ENCODE measurements at regions not wholly inside any gene's neighbourhood (a gene's known extent, or its start where the extent isn't known, plus 50 kb on each side); places are given as distances from the start of the nearest gene placed in this dataset.
"Not testable (repeated sequence)": the region's sequence is repeated elsewhere in the genome, so short reads cannot be mapped to it uniquely, and the experiment has no call there.

DNA sequence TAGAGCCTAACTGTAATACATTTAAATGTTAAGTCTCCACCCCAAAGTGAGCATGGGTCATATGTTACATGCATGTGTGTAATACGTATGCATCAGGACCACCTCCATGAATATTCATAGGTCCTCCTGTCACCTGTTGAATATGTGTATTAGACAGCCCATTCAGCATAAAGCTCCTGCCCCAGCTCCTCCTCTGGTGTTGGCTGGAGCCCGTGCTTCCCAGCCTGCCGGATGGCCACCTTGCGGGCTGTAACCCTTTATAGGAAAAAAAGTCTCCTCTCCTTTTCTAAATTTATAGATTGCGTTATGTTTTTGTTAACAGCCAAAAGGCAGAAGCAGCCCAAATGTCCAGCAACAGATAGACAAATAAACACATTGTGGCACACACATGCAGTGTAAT, 299.5 kb downstream of the MED10 start:
- Histone ChIP-seq H3K27ac (no peak overlapping the region), H3K4me1 (no peaks in the 10 kb centered on the region), H3K36me3 (no peaks in the 10 kb centered on the region), H3K4me3 (no peak overlapping the region), H3K9me3 (no peaks in the 10 kb centered on the region), H3K27me3 (peaks cover 0 to 6% (median 0%) of the 10 kb centered on the region in 9 donors)
- DNase-seq (no peak), ATAC-seq (no peak)
- intact Hi-C loops (cut with DNase I): no loop called here
- TF ChIP-seq POLR2A (IDR thresholded peaks at IDR 0.05): no peak
- TF ChIP-seq, protein P1, sequence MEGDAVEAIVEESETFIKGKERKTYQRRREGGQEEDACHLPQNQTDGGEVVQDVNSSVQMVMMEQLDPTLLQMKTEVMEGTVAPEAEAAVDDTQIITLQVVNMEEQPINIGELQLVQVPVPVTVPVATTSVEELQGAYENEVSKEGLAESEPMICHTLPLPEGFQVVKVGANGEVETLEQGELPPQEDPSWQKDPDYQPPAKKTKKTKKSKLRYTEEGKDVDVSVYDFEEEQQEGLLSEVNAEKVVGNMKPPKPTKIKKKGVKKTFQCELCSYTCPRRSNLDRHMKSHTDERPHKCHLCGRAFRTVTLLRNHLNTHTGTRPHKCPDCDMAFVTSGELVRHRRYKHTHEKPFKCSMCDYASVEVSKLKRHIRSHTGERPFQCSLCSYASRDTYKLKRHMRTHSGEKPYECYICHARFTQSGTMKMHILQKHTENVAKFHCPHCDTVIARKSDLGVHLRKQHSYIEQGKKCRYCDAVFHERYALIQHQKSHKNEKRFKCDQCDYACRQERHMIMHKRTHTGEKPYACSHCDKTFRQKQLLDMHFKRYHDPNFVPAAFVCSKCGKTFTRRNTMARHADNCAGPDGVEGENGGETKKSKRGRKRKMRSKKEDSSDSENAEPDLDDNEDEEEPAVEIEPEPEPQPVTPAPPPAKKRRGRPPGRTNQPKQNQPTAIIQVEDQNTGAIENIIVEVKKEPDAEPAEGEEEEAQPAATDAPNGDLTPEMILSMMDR (IDR thresholded peaks at IDR 0.05): no peak
- 80 to 86% (median 83%) methylated on average over 5 of the region's 5 CpGs for WGBS, 4 donors

- ATAC-seq (no peak), DNase-seq (no peak)
- no peaks in the 10 kb centered on the region for H3K4me1 ChIP-seq
- intact Hi-C loops (cut with DNase I): no loop called here
- H3K9me3 ChIP-seq: no peaks in the 10 kb centered on the region
- no peak overlapping the region for H3K4me3 ChIP-seq
- TF ChIP-seq POLR2A (IDR thresholded peaks at IDR 0.05): no peak
- TF ChIP-seq, protein P1 (IDR thresholded peaks at IDR 0.05): no peak
- H3K27ac ChIP-seq: no peak overlapping the region
- no peaks in the 10 kb centered on the region for H3K36me3 ChIP-seq
- peaks cover 0 to 6% (median 0%) of the 10 kb centered on the region in 9 donors for H3K27me3 ChIP-seq
- WGBS, 4 donors: 70 to 73% (median 73%) methylated on average over 7 of the region's 7 CpGs
Measured at GRCh38 chr5:6076341-6077239, 301.8 kb downstream of the MED10 start.

DNA sequence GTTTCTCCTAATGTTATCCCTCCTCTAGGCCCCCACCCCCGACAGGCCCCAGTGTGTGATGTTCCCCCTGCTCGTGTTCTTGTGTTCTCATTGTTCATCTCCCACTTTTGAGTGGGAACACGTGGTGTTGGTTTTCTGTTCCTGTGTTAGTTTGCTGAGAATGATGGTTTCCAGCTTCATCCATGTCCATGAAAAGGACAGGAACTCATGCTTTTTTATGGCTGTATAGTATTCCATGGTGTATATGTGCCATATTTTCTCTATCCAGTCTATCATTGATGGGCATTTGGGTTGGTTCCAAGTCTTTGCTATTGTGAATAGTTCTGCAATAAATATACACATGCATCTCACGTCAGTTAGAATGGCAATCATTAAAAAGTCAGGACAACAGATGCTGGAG, 305.9 kb downstream of the MED10 start:
- 78 to 85% (median 83%) methylated on average over 4 of the region's 4 CpGs for WGBS, 4 donors

DNA sequence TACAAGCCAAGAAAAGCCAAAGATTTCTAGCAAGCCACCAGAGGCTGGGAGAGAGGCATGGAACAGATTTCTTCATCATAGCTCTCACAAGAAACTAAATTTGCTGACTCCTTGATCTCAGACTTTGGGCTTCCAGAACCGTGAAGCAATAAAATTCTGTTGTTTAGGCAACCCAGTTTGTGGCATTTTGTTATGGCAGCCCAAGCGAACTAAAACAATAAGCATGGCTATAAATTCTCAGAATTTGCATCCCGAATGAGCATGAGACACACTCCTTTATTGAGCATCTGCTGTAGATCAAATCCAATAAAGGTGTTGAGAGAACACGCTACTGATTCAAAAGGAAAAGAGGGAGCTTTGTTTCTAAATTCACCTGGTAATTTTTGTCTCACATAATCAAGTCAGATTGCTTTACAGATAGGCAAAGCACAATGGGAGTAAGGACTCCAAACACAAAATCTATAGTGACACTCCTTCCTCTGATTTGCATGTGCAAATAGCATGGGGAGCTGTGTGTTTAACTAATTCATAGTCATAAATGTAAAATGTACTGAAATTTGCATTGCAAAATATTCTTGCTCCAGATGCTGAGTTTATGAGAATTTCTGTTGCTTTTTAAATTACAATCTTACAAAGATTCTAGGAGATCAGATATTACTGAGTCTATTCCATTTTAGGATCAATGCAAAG, 308.7 kb downstream of the MED10 start:
- intact Hi-C loops (cut with DNase I): no loop called here
- WGBS, 4 donors: 42 to 62% (median 47%) methylated on average over 4 of the region's 4 CpGs
- Histone ChIP-seq H3K36me3 (no peaks in the 10 kb centered on the region), H3K4me3 (no peak overlapping the region), H3K27ac (no peak overlapping the region), H3K9me3 (no peaks in the 10 kb centered on the region), H3K27me3 (peaks cover 0 to 1% (median 0%) of the 10 kb centered on the region in 9 donors), H3K4me1 (no peaks in the 10 kb centered on the region)
- DNase-seq (no peak), ATAC-seq (no peak)
- TF ChIP-seq POLR2A (IDR thresholded peaks at IDR 0.05): no peak
- TF ChIP-seq, protein P1 (IDR thresholded peaks at IDR 0.05): no peak

More for the DNA sequence above, 305.9 kb downstream of the MED10 start:
- H3K36me3 ChIP-seq; H3K4me3 ChIP-seq; ATAC-seq; H3K27me3 ChIP-seq; intact Hi-C loops (cut with DNase I); H3K27ac ChIP-seq; H3K9me3 ChIP-seq; DNase-seq; H3K4me1 ChIP-seq: not testable (repeated sequence)

Measured in heart left ventricle (tissue), 16 donors.